B cell (primary cell): ENCODE measurements at regions not wholly inside any gene's neighbourhood (a gene's known extent, or its start where the extent isn't known, plus 50 kb on each side); places are given as distances from the start of the nearest gene placed in this dataset.

Source experiments
- ATAC-seq: fragments of 200-7000 bp; cut with Tn5 transposase; one replicate; pipeline ENCODE4 v1.10.0; 2021; ENCODE audit warnings: low read depth, mild to moderate bottlenecking, moderate number of reproducible peaks, moderate library complexity
- CTCF ChIA-PET: fragments of 350-600 bp; sonication (Branson Sonifier 250); formaldehyde crosslinking; loops from one replicate; lab custom pipeline; 2021; ENCODE audit warnings: antibody characterized with exemption, inconsistent platforms; lab: Charles Lee
- POLR2A ChIA-PET: fragments of 350-600 bp; sonication (Branson Sonifier 250); formaldehyde crosslinking; loops from one replicate; lab custom pipeline; 2021; ENCODE audit warnings: antibody characterized with exemption; lab: Charles Lee
- DNase-seq: peaks from one replicate; pipeline ENCODE4 v3.0.0; 2013
- H2AFZ ChIP-seq: 2 replicates; pipeline ENCODE4 v1.6.1; 2012; ENCODE audit warnings: mild to moderate bottlenecking, low read depth, low read length; ENCODE audit not compliant: insufficient read depth, poor library complexity, severe bottlenecking
- H3K27ac ChIP-seq, 2 donors: 1 replicate in 1 of 2; 2 replicates in 1 of 2; pipeline ENCODE4 v1.5.1; 2012 to 2013; ENCODE audit warnings: low read length in 2 of 2, mild to moderate bottlenecking in 2 of 2, moderate library complexity in 1 of 2
- H3K27me3 ChIP-seq, 4 experiments: fragments of 200-600 bp in 1 of 4; sonication (generic) in 1 of 4; replicated peaks in 1 of 4; 1 replicate in 2 of 4; 2 replicates in 2 of 4; pipeline versions ENCODE4 v1.6.1 to v1.7.0; 2013 to 2016; ENCODE audit warnings: low read length in 3 of 4, mild to moderate bottlenecking in 2 of 4, mixed read lengths in 1 of 4, moderate library complexity in 1 of 4; ENCODE audit not compliant: insufficient read depth in 4 of 4, control insufficient read depth in 3 of 4; ENCODE audit errors: control extremely low read depth in 1 of 4
- H3K36me3 ChIP-seq, 2 experiments: replicated peaks in 1 of 2; 1 replicate in 1 of 2; 2 replicates in 1 of 2; pipeline versions ENCODE4 v1.6.1 to v1.7.1; 2013; ENCODE audit warnings: low read length in 1 of 2; ENCODE audit not compliant: insufficient read depth in 2 of 2, control insufficient read depth in 1 of 2; ENCODE audit errors: control extremely low read depth in 1 of 2, extremely low read depth in 1 of 2
- H3K4me1 ChIP-seq, 2 donors: fragments of 200-600 bp in 1 of 2; sonication (generic) in 1 of 2; 1 replicate in 1 of 2; 2 replicates in 1 of 2; pipeline versions ENCODE4 v1.5.1 to v1.6.1; 2013 to 2017; ENCODE audit warnings: low read length in 2 of 2; ENCODE audit not compliant: control insufficient read depth in 2 of 2, insufficient read depth in 2 of 2
- H3K4me2 ChIP-seq: replicated peaks from 2 replicates; pipeline ENCODE3; 2012; ENCODE audit warnings: mild to moderate bottlenecking, low read depth, low read length; ENCODE audit not compliant: poor library complexity, severe bottlenecking
- H3K4me3 ChIP-seq, 5 experiments: fragments of 200-600 bp in 1 of 5; sonication (generic) in 1 of 5; 1 replicate in 3 of 5; 2 replicates in 2 of 5; pipeline versions ENCODE4 v1.5.1 to v1.7.0; 2011 to 2016; ENCODE audit warnings: low read length in 4 of 5, mild to moderate bottlenecking in 4 of 5, low read depth in 2 of 5, control low read depth in 1 of 5, moderate library complexity in 1 of 5; ENCODE audit not compliant: insufficient read depth in 1 of 5; ENCODE audit errors: control extremely low read depth in 1 of 5, extremely low read depth in 1 of 5
- H3K79me2 ChIP-seq: fragments of 200-600 bp; sonication (generic); one replicate; pipeline ENCODE4 v1.6.0; 2016; ENCODE audit warnings: low read length; ENCODE audit not compliant: control insufficient read depth, insufficient read depth
- H3K9ac ChIP-seq: fragments of 200-600 bp; sonication (generic); 2 replicates; pipeline ENCODE4 v1.6.1; 2017; ENCODE audit warnings: mild to moderate bottlenecking, low read length, moderate library complexity
- H3K9me3 ChIP-seq, 3 donors: one replicate each; pipeline versions ENCODE4 v1.6.1 to v1.7.1; 2013; ENCODE audit warnings: low read length in 2 of 3; ENCODE audit not compliant: control insufficient read depth in 2 of 3, insufficient read depth in 1 of 3; ENCODE audit errors: control extremely low read depth in 1 of 3
- H4K20me1 ChIP-seq: 2 replicates; pipeline ENCODE4 v1.6.0; 2012; ENCODE audit warnings: mild to moderate bottlenecking, low read length; ENCODE audit not compliant: insufficient read depth, control insufficient read depth, poor library complexity, severe bottlenecking
- H3K27ac Mint-ChIP-seq: one replicate; pipeline ENCODE4 v1.8.0; 2021; ENCODE audit warnings: mixed read lengths
- H3K27me3 Mint-ChIP-seq: one replicate; pipeline ENCODE4 v1.8.0; 2021; ENCODE audit warnings: mixed read lengths
- H3K4me1 Mint-ChIP-seq: one replicate; pipeline ENCODE4 v1.8.0; 2021; ENCODE audit warnings: mixed read lengths
- H3K4me3 Mint-ChIP-seq: one replicate; pipeline ENCODE4 v1.8.0; 2021; ENCODE audit warnings: mixed read lengths
- H3K9me3 Mint-ChIP-seq: one replicate; pipeline ENCODE4 v1.8.0; 2022; ENCODE audit warnings: mixed read lengths; ENCODE audit not compliant: insufficient read depth
- EZH2 ChIP-seq: IDR thresholded peaks from 2 replicates; pipeline ENCODE4 v1.6.1; 2012; ENCODE audit warnings: borderline replicate concordance, low read depth, mild to moderate bottlenecking, moderate library complexity, low read length; ENCODE audit not compliant: insufficient read depth, poor library complexity, severe bottlenecking
- WGBS: methylation state at CpG from one replicate; pipeline ENCODE4 v1.1.5; 2013; ENCODE audit warnings: missing lambda C conversion rate; ENCODE audit not compliant: insufficient coverage; 5-methylcytosine and 5-hydroxymethylcytosine counted together
- intact Hi-C: fragments of 100-400 bp; cut with micrococcal nuclease; formaldehyde crosslinking; loops from one replicate; pipeline ENCODE4 v1.10.0; 2022
- TF ChIP-seq, protein P1 (sequence below): fragments of 200-600 bp; IDR thresholded peaks from one replicate; pipeline ENCODE4 v1.8.0; 2022; ENCODE audit warnings: antibody characterized with exemption, mild to moderate bottlenecking

- H3K79me2 ChIP-seq, result no peaks in the 10 kb centered on the region
- no peak for DNase-seq
- ChIA-PET POLR2A (no interaction called here), CTCF (no interaction called here)
- WGBS, result 80% methylated on average over 1 of the region's 3 CpGs
- H3K27me3 Mint-ChIP-seq, result peaks cover 22% of the 10 kb centered on the region
- no peak for ATAC-seq
- H3K36me3 ChIP-seq, result no peaks in the 10 kb centered on the region
- H3K4me1 ChIP-seq, result no peaks in the 10 kb centered on the region
- H3K9ac ChIP-seq, result no peak overlapping the region
- no peaks in the 10 kb centered on the region for H3K4me1 Mint-ChIP-seq
- H3K4me3 Mint-ChIP-seq, result no peak overlapping the region
- H3K27ac ChIP-seq, result no peak overlapping the region
- H3K9me3 ChIP-seq, result peaks cover 0 to 4% (median 0%) of the 10 kb centered on the region in 3 donors
- no peak overlapping the region for H2AFZ ChIP-seq
- H3K27me3 ChIP-seq, result peaks cover 0 to 6% (median 2%) of the 10 kb centered on the region in 4 experiments
- TF ChIP-seq, protein P1, sequence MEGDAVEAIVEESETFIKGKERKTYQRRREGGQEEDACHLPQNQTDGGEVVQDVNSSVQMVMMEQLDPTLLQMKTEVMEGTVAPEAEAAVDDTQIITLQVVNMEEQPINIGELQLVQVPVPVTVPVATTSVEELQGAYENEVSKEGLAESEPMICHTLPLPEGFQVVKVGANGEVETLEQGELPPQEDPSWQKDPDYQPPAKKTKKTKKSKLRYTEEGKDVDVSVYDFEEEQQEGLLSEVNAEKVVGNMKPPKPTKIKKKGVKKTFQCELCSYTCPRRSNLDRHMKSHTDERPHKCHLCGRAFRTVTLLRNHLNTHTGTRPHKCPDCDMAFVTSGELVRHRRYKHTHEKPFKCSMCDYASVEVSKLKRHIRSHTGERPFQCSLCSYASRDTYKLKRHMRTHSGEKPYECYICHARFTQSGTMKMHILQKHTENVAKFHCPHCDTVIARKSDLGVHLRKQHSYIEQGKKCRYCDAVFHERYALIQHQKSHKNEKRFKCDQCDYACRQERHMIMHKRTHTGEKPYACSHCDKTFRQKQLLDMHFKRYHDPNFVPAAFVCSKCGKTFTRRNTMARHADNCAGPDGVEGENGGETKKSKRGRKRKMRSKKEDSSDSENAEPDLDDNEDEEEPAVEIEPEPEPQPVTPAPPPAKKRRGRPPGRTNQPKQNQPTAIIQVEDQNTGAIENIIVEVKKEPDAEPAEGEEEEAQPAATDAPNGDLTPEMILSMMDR, result no peak
- TF ChIP-seq EZH2, result no peak
- H3K4me3 ChIP-seq, result no peak overlapping the region
- H3K4me2 ChIP-seq, result no peak overlapping the region
- intact Hi-C loops, result no loop called here
- no peaks in the 10 kb centered on the region for H4K20me1 ChIP-seq
- H3K27ac Mint-ChIP-seq, result no peak overlapping the region
- no peaks in the 10 kb centered on the region for H3K9me3 Mint-ChIP-seq
Measured at GRCh38 chr5:133760532-133760931, 148.2 kb upstream of the FSTL4 start.

DNA sequence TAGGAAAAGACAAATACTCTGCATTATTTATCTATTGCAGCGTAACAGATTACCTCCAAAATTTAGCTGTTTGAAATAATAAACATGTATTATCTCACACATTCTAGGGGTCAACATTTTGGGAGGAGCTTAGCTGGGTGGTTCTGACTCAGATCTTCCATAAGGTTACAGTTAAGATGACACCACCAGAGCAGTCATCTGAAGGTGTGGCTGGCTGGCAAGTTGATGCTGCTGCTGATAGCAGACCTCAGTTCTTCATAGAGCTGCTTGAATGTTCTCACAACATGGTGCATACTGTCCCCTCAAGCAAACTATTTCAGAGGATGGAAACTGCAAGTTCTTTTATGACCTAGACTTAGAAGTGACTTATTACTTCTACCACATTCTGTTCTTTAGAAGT is 146.3 kb upstream of the FSTL4 start:
- no peaks in the 10 kb centered on the region for H3K36me3 ChIP-seq
- TF ChIP-seq EZH2, result no peak
- TF ChIP-seq, protein P1, result no peak
- no CpG with 5 or more reads among the region's 1 CpG for WGBS
- H3K79me2 ChIP-seq, result no peaks in the 10 kb centered on the region
- peaks cover 5% of the 10 kb centered on the region for H3K4me1 Mint-ChIP-seq
- no peaks in the 10 kb centered on the region for H3K9me3 ChIP-seq
- no peaks in the 10 kb centered on the region for H3K9me3 Mint-ChIP-seq
- no peak overlapping the region for H3K4me3 ChIP-seq
- H3K27me3 Mint-ChIP-seq, result peaks cover 26% of the 10 kb centered on the region
- DNase-seq (no peak), ATAC-seq (no peak)
- H3K4me2 ChIP-seq, result no peak overlapping the region
- ChIA-PET CTCF (no interaction called here), POLR2A (no interaction called here)
- H3K4me3 Mint-ChIP-seq, result no peak overlapping the region
- H3K9ac ChIP-seq, result no peak overlapping the region
- H3K27ac Mint-ChIP-seq, result no peak overlapping the region
- peaks cover 0 to 4% (median 1%) of the 10 kb centered on the region in 4 experiments for H3K27me3 ChIP-seq
- H3K4me1 ChIP-seq, result no peaks in the 10 kb centered on the region
- intact Hi-C loops, result loop anchor here (10.0 kb wide), 1 partner anchor 106 kb away; no protein-coding TSS in a partner anchor
- no peaks in the 10 kb centered on the region for H4K20me1 ChIP-seq
- no peak overlapping the region for H2AFZ ChIP-seq
- no peak overlapping the region for H3K27ac ChIP-seq
